Activated naive CD8-positive, alpha-beta T cell treated with anti-CD3 and anti-CD28 coated beads, Interleukin-2, amount 10 ng/mL, durations not matched to agents 7 days and 5 days (primary cell): ENCODE measurements at regions not wholly inside any gene's neighbourhood (a gene's known extent, or its start where the extent isn't known, plus 50 kb on each side); places are given as distances from the start of the nearest gene placed in this dataset.

Experiments used
- ATAC-seq: fragments of 150-1000 bp; cut with Tn5 transposase; one replicate; pipeline ENCODE4 v1.10.0; 2021; ENCODE audit warnings: low read depth, moderate library complexity
- POLR2A ChIA-PET: fragments of 350-600 bp; sonication (Branson Sonifier 250); formaldehyde crosslinking; loops from one replicate; lab custom pipeline; 2021; ENCODE audit warnings: antibody characterized with exemption; lab: Charles Lee
- DNase-seq: peaks from one replicate; pipeline ENCODE4 v3.0.0; 2021
- H3K27ac Mint-ChIP-seq: one replicate; pipeline ENCODE4 v1.8.0; 2022; ENCODE audit warnings: mild to moderate bottlenecking, mixed read lengths
- H3K27me3 Mint-ChIP-seq: one replicate; pipeline ENCODE4 v1.8.0; 2022; ENCODE audit warnings: mild to moderate bottlenecking, moderate library complexity, mixed read lengths
- H3K36me3 Mint-ChIP-seq: one replicate; pipeline ENCODE4 v1.8.0; 2021; ENCODE audit warnings: mild to moderate bottlenecking, mixed read lengths
- H3K4me1 Mint-ChIP-seq: one replicate; pipeline ENCODE4 v1.8.0; 2021; ENCODE audit warnings: mixed read lengths
- H3K4me3 Mint-ChIP-seq: one replicate; pipeline ENCODE4 v1.8.0; 2022; ENCODE audit warnings: mild to moderate bottlenecking, moderate library complexity, mixed read lengths
- H3K9me3 Mint-ChIP-seq: one replicate; pipeline ENCODE4 v1.8.0; 2021; ENCODE audit warnings: mixed read lengths

- DNase-seq, result no peak
- H3K27me3 Mint-ChIP-seq, result peaks cover 3% of the 10 kb centered on the region
- H3K4me3 Mint-ChIP-seq, result no peak overlapping the region
- H3K4me1 Mint-ChIP-seq, result no peaks in the 10 kb centered on the region
- no peak overlapping the region for H3K27ac Mint-ChIP-seq
- POLR2A ChIA-PET, result no interaction called here
- H3K9me3 Mint-ChIP-seq, result no peaks in the 10 kb centered on the region
- H3K36me3 Mint-ChIP-seq, result no peaks in the 10 kb centered on the region
- no peak for ATAC-seq
Measured at GRCh38 chr19:29320086-29320485, 107.1 kb upstream of the UQCRFS1 start.

GRCh38 chr19:29320618-29321017, 107.7 kb upstream of the UQCRFS1 start:
- H3K4me1 Mint-ChIP-seq, result no peaks in the 10 kb centered on the region
- H3K4me3 Mint-ChIP-seq, result no peak overlapping the region
- DNase-seq, result no peak
- peaks cover under 1% of the 10 kb centered on the region for H3K9me3 Mint-ChIP-seq
- ATAC-seq, result no peak
- peaks cover 3% of the 10 kb centered on the region for H3K27me3 Mint-ChIP-seq
- no peaks in the 10 kb centered on the region for H3K36me3 Mint-ChIP-seq
- no peak overlapping the region for H3K27ac Mint-ChIP-seq
- POLR2A ChIA-PET, result no interaction called here

GRCh38 chr19:29321116-29321515, 108.2 kb upstream of the UQCRFS1 start:
- no peak overlapping the region for H3K27ac Mint-ChIP-seq
- no peak overlapping the region for H3K4me3 Mint-ChIP-seq
- H3K27me3 Mint-ChIP-seq, result peaks cover 3% of the 10 kb centered on the region

GRCh38 chr19:29323021-29323430, 110.1 kb upstream of the UQCRFS1 start:
- Mint-ChIP-seq H3K9me3 (peaks cover 1% of the 10 kb centered on the region), H3K27ac (no peak overlapping the region)

More at GRCh38 chr19:29321116-29321515, 108.2 kb upstream of the UQCRFS1 start:
- Mint-ChIP-seq H3K36me3 (no peaks in the 10 kb centered on the region), H3K9me3 (peaks cover 1% of the 10 kb centered on the region), H3K4me1 (no peaks in the 10 kb centered on the region)
- no peak for ATAC-seq
- no peak for DNase-seq
- POLR2A ChIA-PET, result no interaction called here

GRCh38 chr19:29323440-29324290, 110.7 kb upstream of the UQCRFS1 start:
- peaks cover 2% of the 10 kb centered on the region for H3K9me3 Mint-ChIP-seq
- no peaks in the 10 kb centered on the region for H3K27me3 Mint-ChIP-seq
- H3K4me3 Mint-ChIP-seq, result no peak overlapping the region
- no peak for ATAC-seq
- H3K36me3 Mint-ChIP-seq, result no peaks in the 10 kb centered on the region
- no peak for DNase-seq
- POLR2A ChIA-PET, result no interaction called here
- H3K4me1 Mint-ChIP-seq, result no peaks in the 10 kb centered on the region
- no peak overlapping the region for H3K27ac Mint-ChIP-seq

More at GRCh38 chr19:29323021-29323430, 110.1 kb upstream of the UQCRFS1 start:
- DNase-seq (no peak), ATAC-seq (no peak)
- POLR2A ChIA-PET, result no interaction called here
- Mint-ChIP-seq H3K27me3 (no peaks in the 10 kb centered on the region), H3K4me3 (no peak overlapping the region), H3K4me1 (no peaks in the 10 kb centered on the region), H3K36me3 (no peaks in the 10 kb centered on the region)

GRCh38 chr19:29324291-29324680, 111.3 kb upstream of the UQCRFS1 start:
- no peaks in the 10 kb centered on the region for H3K36me3 Mint-ChIP-seq
- POLR2A ChIA-PET, result no interaction called here
- H3K27me3 Mint-ChIP-seq, result no peaks in the 10 kb centered on the region
- H3K9me3 Mint-ChIP-seq, result peaks cover 2% of the 10 kb centered on the region
- no peak overlapping the region for H3K4me3 Mint-ChIP-seq
- no peaks in the 10 kb centered on the region for H3K4me1 Mint-ChIP-seq
- H3K27ac Mint-ChIP-seq, result no peak overlapping the region
- ATAC-seq, result no peak
- DNase-seq, result no peak

GRCh38 chr19:29324717-29325116, 111.8 kb upstream of the UQCRFS1 start:
- Mint-ChIP-seq H3K27me3 (no peaks in the 10 kb centered on the region), H3K4me3 (no peak overlapping the region), H3K4me1 (no peaks in the 10 kb centered on the region), H3K36me3 (no peaks in the 10 kb centered on the region), H3K9me3 (peaks cover 2% of the 10 kb centered on the region), H3K27ac (no peak overlapping the region)
- POLR2A ChIA-PET, result no interaction called here
- ATAC-seq (no peak), DNase-seq (no peak)

GRCh38 chr19:29325241-29325975, 112.5 kb upstream of the UQCRFS1 start:
- ATAC-seq (no peak), DNase-seq (no peak)
- Mint-ChIP-seq H3K9me3 (peaks cover 2% of the 10 kb centered on the region), H3K4me3 (no peak overlapping the region), H3K36me3 (no peaks in the 10 kb centered on the region), H3K4me1 (no peaks in the 10 kb centered on the region), H3K27me3 (no peaks in the 10 kb centered on the region), H3K27ac (no peak overlapping the region)
- POLR2A ChIA-PET, result no interaction called here

GRCh38 chr19:29326351-29326750, 113.4 kb upstream of the UQCRFS1 start:
- Mint-ChIP-seq H3K4me1 (no peaks in the 10 kb centered on the region), H3K4me3 (no peak overlapping the region), H3K27ac (no peak overlapping the region), H3K36me3 (no peaks in the 10 kb centered on the region), H3K27me3 (no peaks in the 10 kb centered on the region), H3K9me3 (peaks cover 2% of the 10 kb centered on the region)
- ATAC-seq (no peak), DNase-seq (no peak)
- POLR2A ChIA-PET, result no interaction called here

GRCh38 chr19:29326849-29327840, 114.2 kb upstream of the UQCRFS1 start:
- H3K4me1 Mint-ChIP-seq, result no peaks in the 10 kb centered on the region
- peaks cover 2% of the 10 kb centered on the region for H3K9me3 Mint-ChIP-seq
- POLR2A ChIA-PET, result no interaction called here
- no peaks in the 10 kb centered on the region for H3K27me3 Mint-ChIP-seq
- ATAC-seq (no peak), DNase-seq (no peak)
- H3K27ac Mint-ChIP-seq, result no peak overlapping the region
- no peak overlapping the region for H3K4me3 Mint-ChIP-seq
- H3K36me3 Mint-ChIP-seq, result no peaks in the 10 kb centered on the region

GRCh38 chr19:29328586-29328985, 115.6 kb upstream of the UQCRFS1 start:
- no peak overlapping the region for H3K27ac Mint-ChIP-seq
- no peaks in the 10 kb centered on the region for H3K4me1 Mint-ChIP-seq
- no peak for DNase-seq
- no peaks in the 10 kb centered on the region for H3K27me3 Mint-ChIP-seq
- POLR2A ChIA-PET, result interaction anchor here (0.6 kb wide), 1 partner anchor 348 kb away, joined by 3 read pairs; no protein-coding TSS in a partner anchor
- H3K36me3 Mint-ChIP-seq, result no peaks in the 10 kb centered on the region
- no peak overlapping the region for H3K4me3 Mint-ChIP-seq
- ATAC-seq, result no peak
- peaks cover 2% of the 10 kb centered on the region for H3K9me3 Mint-ChIP-seq

- Mint-ChIP-seq H3K9me3 (peaks cover 2% of the 10 kb centered on the region), H3K4me1 (no peaks in the 10 kb centered on the region), H3K4me3 (no peak overlapping the region), H3K27ac (no peak overlapping the region), H3K27me3 (no peaks in the 10 kb centered on the region), H3K36me3 (no peaks in the 10 kb centered on the region)
- POLR2A ChIA-PET, result no interaction called here
- DNase-seq (peak; percentile 37), ATAC-seq (no peak)
Measured at GRCh38 chr19:29329460-29330134, 116.6 kb upstream of the UQCRFS1 start.
